Bronchial epithelial cell (primary cell): ENCODE measurements at regions not wholly inside any gene's neighbourhood (a gene's known extent, or its start where the extent isn't known, plus 50 kb on each side); places are given as distances from the start of the nearest gene placed in this dataset.
"Not testable (repeated sequence)": the region's sequence is repeated elsewhere in the genome, so short reads cannot be mapped to it uniquely, and the experiment has no call there.

ENCODE experiments used
- DNase-seq: peaks from one replicate; pipeline ENCODE4 v3.0.0-alpha.2; 2010; ENCODE audit warnings: low read depth
- FAIRE-seq: peaks from 2 replicates; lab custom pipeline; 2011; peaks lifted over from hg19 to GRCh38; lab: Jason Lieb, UNC
- H3K27me3 ChIP-seq: 2 replicates; pipeline ENCODE4 v1.5.1; 2011; ENCODE audit warnings: low read length; ENCODE audit not compliant: control insufficient read depth, insufficient read depth
- H3K36me3 ChIP-seq: 2 replicates; pipeline ENCODE4 v1.5.1; 2011; ENCODE audit warnings: low read length; ENCODE audit not compliant: control insufficient read depth, insufficient read depth
- H3K4me3 ChIP-seq: 2 replicates; pipeline ENCODE4 v1.5.1; 2011; ENCODE audit warnings: mild to moderate bottlenecking, low read depth, low read length, control low read depth
- TF ChIP-seq, protein P1 (sequence below): IDR thresholded peaks from 2 replicates; pipeline ENCODE4 v1.5.1; 2011; ENCODE audit warnings: mild to moderate bottlenecking, moderate library complexity, low read length, control low read depth, inconsistent platforms; ENCODE audit not compliant: insufficient read depth, severe bottlenecking

DNA sequence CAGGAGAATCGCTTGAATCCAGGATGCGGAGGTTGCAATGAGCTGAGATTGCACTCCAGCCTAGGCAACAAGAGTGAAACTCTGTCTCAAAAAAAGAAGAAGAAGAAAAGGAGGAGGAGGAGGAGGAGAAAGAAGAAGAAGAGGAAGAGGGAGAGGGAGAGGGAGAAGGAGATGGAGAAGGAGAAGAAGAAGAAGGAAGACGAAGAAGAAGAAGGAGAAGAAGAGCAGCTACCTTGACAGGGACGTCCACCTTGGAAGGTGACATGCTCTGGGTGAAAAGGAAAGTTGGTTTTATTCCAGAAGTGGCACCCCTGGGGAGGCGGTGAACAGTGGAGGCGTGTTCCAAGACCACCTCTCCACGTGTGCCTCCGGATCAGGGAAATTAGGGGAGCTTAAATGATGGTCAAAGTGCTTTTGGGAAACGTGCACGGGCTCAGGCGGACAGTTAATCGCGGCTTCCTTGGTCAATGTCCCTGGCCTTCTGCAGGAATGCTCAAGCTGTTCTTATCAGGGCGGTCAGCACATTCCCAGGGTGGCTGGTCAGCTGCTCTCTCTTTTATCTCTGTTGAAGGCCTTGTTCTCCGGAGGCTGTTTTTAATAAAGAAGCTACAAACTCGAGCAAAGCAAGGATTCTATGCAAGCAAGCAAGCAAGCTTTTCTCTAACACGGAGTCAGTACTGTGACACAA lies 78.9 kb upstream of the PEG3 start:
- DNase-seq (no peak), FAIRE-seq (no peak)
- Histone ChIP-seq H3K27me3 (no peaks in the 10 kb centered on the region), H3K36me3 (no peaks in the 10 kb centered on the region), H3K4me3 (no peak overlapping the region)
- TF ChIP-seq, protein P1, sequence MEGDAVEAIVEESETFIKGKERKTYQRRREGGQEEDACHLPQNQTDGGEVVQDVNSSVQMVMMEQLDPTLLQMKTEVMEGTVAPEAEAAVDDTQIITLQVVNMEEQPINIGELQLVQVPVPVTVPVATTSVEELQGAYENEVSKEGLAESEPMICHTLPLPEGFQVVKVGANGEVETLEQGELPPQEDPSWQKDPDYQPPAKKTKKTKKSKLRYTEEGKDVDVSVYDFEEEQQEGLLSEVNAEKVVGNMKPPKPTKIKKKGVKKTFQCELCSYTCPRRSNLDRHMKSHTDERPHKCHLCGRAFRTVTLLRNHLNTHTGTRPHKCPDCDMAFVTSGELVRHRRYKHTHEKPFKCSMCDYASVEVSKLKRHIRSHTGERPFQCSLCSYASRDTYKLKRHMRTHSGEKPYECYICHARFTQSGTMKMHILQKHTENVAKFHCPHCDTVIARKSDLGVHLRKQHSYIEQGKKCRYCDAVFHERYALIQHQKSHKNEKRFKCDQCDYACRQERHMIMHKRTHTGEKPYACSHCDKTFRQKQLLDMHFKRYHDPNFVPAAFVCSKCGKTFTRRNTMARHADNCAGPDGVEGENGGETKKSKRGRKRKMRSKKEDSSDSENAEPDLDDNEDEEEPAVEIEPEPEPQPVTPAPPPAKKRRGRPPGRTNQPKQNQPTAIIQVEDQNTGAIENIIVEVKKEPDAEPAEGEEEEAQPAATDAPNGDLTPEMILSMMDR: no peak

DNA sequence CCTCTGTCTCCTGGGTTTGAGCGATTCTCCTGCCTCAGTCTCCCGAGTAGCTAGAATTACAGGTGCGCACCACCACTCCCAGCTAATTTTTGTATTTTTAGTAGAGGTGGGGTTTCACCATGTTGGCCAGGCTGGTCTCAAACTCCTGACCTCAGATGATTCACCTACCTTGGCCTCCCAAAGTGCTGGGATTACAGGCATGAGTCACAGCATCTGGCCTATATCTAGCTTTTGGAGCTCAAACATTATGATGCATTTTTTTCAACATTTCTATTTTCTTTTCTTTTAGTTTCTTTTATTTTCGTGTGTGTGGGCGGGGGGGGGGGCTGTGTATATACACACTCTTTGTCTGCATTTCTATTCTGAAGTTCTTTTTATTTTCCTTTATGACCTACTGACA lies 85.6 kb upstream of the PEG3 start:
- not testable (repeated sequence) for H3K36me3 ChIP-seq, FAIRE-seq, DNase-seq, H3K27me3 ChIP-seq, H3K4me3 ChIP-seq

- no peak for DNase-seq
- no peaks in the 10 kb centered on the region for H3K36me3 ChIP-seq
- H3K4me3 ChIP-seq: no peak overlapping the region
- TF ChIP-seq, protein P1: no peak
- no peak for FAIRE-seq
- H3K27me3 ChIP-seq: no peaks in the 10 kb centered on the region
Observed at GRCh38 chr19:56927294-56927693, 86.8 kb upstream of the PEG3 start.

GRCh38 chr19:56927791-56928207 lies 87.3 kb upstream of the PEG3 start:
- peak; percentile 4 for DNase-seq
- TF ChIP-seq, protein P1: no peak
- FAIRE-seq: no peak
- no peaks in the 10 kb centered on the region for H3K36me3 ChIP-seq
- H3K27me3 ChIP-seq: no peaks in the 10 kb centered on the region
- no peak overlapping the region for H3K4me3 ChIP-seq

DNA sequence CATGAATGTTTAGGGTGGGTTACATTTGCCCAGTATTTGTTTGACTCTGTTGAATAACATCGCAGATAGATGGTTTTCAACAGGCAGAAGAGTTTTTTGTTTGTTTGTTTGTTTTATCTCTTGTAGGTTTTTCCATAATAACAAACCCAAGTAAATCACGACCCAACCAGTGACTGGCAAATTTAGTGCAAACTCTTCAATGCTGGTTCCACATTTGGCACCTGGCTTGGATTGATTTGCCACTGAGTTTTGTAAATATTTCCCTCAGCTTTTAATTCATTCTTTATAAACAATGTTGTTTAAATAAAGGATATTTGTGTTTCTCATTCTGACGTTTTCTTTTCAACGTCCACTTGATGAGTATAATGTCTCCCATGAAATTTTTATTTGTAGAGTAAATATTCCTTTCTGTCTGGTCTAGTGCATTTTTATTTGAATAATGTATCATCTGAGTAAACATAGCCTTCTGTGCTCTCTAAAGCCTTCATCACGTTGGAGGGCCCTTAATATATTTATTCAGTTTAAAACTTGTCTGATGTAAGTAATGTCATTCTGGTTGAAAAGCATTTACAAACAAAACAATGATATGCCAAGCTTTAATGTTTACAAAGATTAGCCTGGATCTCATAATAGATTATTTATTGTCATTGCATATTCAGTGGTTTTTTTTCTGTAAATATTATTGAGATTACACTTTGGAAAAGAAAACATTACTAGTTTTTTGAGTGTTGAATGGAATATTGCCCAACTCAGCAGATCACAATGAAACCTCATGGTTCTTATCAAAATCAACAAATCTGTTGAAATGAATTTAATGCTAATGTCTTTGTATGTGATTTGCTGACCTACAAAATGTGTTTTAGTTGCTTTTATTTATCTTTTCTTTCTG lies 90.4 kb upstream of the PEG3 start:
- no peaks in the 10 kb centered on the region for H3K27me3 ChIP-seq
- H3K4me3 ChIP-seq: no peak overlapping the region
- DNase-seq (no peak), FAIRE-seq (no peak)
- H3K36me3 ChIP-seq: no peaks in the 10 kb centered on the region
- TF ChIP-seq, protein P1: no peak

DNA sequence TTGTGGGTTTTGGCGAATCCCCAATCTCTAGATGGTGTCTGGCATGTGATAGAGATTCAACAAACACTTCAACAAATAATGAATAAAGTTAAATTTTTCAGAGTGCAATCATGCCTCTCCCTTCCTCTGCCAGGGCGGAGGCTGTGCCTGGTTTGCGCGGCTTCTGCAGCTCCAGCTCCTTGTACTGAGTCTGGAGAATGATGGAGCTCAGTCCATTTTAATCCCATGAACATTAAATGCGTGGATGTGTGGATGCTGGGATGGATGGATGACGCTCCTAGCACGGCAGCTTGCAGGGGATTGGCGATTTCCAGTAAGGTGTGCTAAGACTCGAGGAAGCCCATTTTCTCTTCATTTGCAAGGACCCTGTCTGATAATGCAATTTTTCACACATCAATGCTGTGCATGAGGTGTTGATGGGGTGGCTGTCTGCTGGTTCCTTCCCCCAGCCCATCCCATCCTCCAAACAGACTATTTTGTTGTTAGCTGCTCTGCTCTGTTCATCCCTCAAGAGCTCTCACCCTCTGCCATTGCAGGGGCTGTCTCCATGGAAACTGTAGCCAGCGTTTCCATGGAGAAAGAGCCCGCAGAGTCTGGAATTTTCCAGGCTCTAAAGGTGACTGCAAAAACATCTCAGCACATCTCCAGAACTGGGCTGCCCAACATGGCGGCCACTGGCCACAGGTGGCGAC lies 92.6 kb upstream of the PEG3 start:
- DNase-seq (no peak), FAIRE-seq (no peak)
- TF ChIP-seq, protein P1: no peak
- Histone ChIP-seq H3K4me3 (no peak overlapping the region), H3K27me3 (no peaks in the 10 kb centered on the region), H3K36me3 (no peaks in the 10 kb centered on the region)
